Karpas-422 (cell line): ENCODE measurements at regions not wholly inside any gene's neighbourhood (a gene's known extent, or its start where the extent isn't known, plus 50 kb on each side); places are given as distances from the start of the nearest gene placed in this dataset.

Source experiments
- DNase-seq: peaks from one replicate; pipeline ENCODE4 v3.0.0-alpha.2; 2015
- H2AFZ ChIP-seq: fragments of 200-600 bp; sonication (generic); 2 replicates; pipeline ENCODE4 v1.6.1; 2014; ENCODE audit warnings: antibody characterized with exemption, low read length, mixed read lengths
- H3K27ac ChIP-seq: fragments of 200-600 bp; sonication (generic); 2 replicates; pipeline ENCODE4 v1.5.1; 2014; ENCODE audit warnings: mild to moderate bottlenecking, low read length, moderate library complexity
- H3K27me3 ChIP-seq: fragments of 200-600 bp; sonication (generic); 2 replicates; pipeline ENCODE4 v1.6.1; 2014; ENCODE audit warnings: low read length, mixed read lengths
- H3K36me3 ChIP-seq: fragments of 200-600 bp; sonication (generic); 2 replicates; pipeline ENCODE4 v1.6.1; 2014; ENCODE audit warnings: low read length, mixed read lengths; ENCODE audit not compliant: insufficient read depth
- H3K4me1 ChIP-seq: fragments of 200-600 bp; sonication (generic); 2 replicates; pipeline ENCODE4 v1.6.1; 2014; ENCODE audit warnings: mild to moderate bottlenecking, low read length, mixed read lengths
- H3K4me2 ChIP-seq: fragments of 200-600 bp; sonication (generic); 2 replicates; pipeline ENCODE4 v1.6.1; 2014; ENCODE audit warnings: low read length, low read depth, mild to moderate bottlenecking; ENCODE audit not compliant: poor library complexity, severe bottlenecking
- H3K4me3 ChIP-seq: fragments of 200-600 bp; sonication (generic); 2 replicates; pipeline ENCODE4 v1.5.1; 2014; ENCODE audit warnings: mild to moderate bottlenecking, antibody characterized with exemption, low read length, mixed read lengths
- H3K79me2 ChIP-seq: fragments of 200-600 bp; sonication (generic); 2 replicates; pipeline ENCODE4 v1.6.1; 2014; ENCODE audit warnings: mild to moderate bottlenecking, low read length, mixed read lengths
- H3K9ac ChIP-seq: fragments of 200-600 bp; sonication (generic); 2 replicates; pipeline ENCODE4 v1.6.0; 2014; ENCODE audit warnings: low read length
- H3K9me2 ChIP-seq: fragments of 200-600 bp; sonication (generic), shearing (Covaris generic); replicated peaks from 2 replicates; pipeline ENCODE4 v1.6.0; 2014; ENCODE audit warnings: mild to moderate bottlenecking, low read length, moderate library complexity; ENCODE audit not compliant: insufficient read depth
- H3K9me3 ChIP-seq: fragments of 300-700, 200-600 bp; sonication (generic); 2 replicates; pipeline ENCODE4 v1.6.1; 2014; ENCODE audit warnings: low read length, mixed read lengths
- H4K20me1 ChIP-seq: fragments of 200-600 bp; sonication (generic); 2 replicates; pipeline ENCODE4 v1.6.1; 2014; ENCODE audit warnings: mild to moderate bottlenecking, antibody characterized with exemption, low read length, low read depth; ENCODE audit not compliant: insufficient read depth

GRCh38 chr11:122040464-122040863, 75.6 kb downstream of the BLID start:
- H4K20me1 ChIP-seq = no peaks in the 10 kb centered on the region
- no peak overlapping the region for H2AFZ ChIP-seq
- H3K9me2 ChIP-seq = no peaks in the 10 kb centered on the region
- H3K4me3 ChIP-seq = no peak overlapping the region
- H3K4me1 ChIP-seq = no peaks in the 10 kb centered on the region
- H3K27ac ChIP-seq = no peak overlapping the region
- H3K9ac ChIP-seq = no peak overlapping the region
- H3K4me2 ChIP-seq = no peak overlapping the region
- H3K36me3 ChIP-seq = no peaks in the 10 kb centered on the region
- H3K9me3 ChIP-seq = no peaks in the 10 kb centered on the region
- H3K27me3 ChIP-seq = no peaks in the 10 kb centered on the region
- no peaks in the 10 kb centered on the region for H3K79me2 ChIP-seq
- no peak for DNase-seq

GRCh38 chr11:122038543-122038942, 77.5 kb downstream of the BLID start:
- DNase-seq = no peak
- Histone ChIP-seq H3K9ac (no peak overlapping the region), H3K4me3 (no peak overlapping the region), H3K9me3 (no peaks in the 10 kb centered on the region), H3K4me1 (no peaks in the 10 kb centered on the region), H3K4me2 (no peak overlapping the region), H3K36me3 (no peaks in the 10 kb centered on the region), H3K27me3 (no peaks in the 10 kb centered on the region), H2AFZ (no peak overlapping the region), H3K9me2 (no peaks in the 10 kb centered on the region), H4K20me1 (no peaks in the 10 kb centered on the region), H3K79me2 (no peaks in the 10 kb centered on the region), H3K27ac (no peak overlapping the region)

- Histone ChIP-seq H3K9ac (no peak overlapping the region), H3K4me1 (no peaks in the 10 kb centered on the region), H3K4me3 (no peak overlapping the region), H3K36me3 (no peaks in the 10 kb centered on the region), H3K9me3 (no peaks in the 10 kb centered on the region), H3K79me2 (no peaks in the 10 kb centered on the region), H4K20me1 (no peaks in the 10 kb centered on the region), H3K4me2 (no peak overlapping the region), H3K9me2 (no peaks in the 10 kb centered on the region), H3K27me3 (no peaks in the 10 kb centered on the region), H3K27ac (no peak overlapping the region), H2AFZ (no peak overlapping the region)
- DNase-seq = no peak
These were observed 78.1 kb downstream of the BLID start for GRCh38 chr11:122037911-122038310.

- no peak overlapping the region for H3K4me3 ChIP-seq
- H3K4me1 ChIP-seq = no peaks in the 10 kb centered on the region
- no peaks in the 10 kb centered on the region for H3K9me2 ChIP-seq
- no peaks in the 10 kb centered on the region for H3K79me2 ChIP-seq
- no peak overlapping the region for H3K9ac ChIP-seq
- H2AFZ ChIP-seq = no peak overlapping the region
- no peak overlapping the region for H3K4me2 ChIP-seq
- H3K9me3 ChIP-seq = no peaks in the 10 kb centered on the region
- H4K20me1 ChIP-seq = no peaks in the 10 kb centered on the region
- H3K36me3 ChIP-seq = no peaks in the 10 kb centered on the region
- no peak overlapping the region for H3K27ac ChIP-seq
- DNase-seq = no peak
- H3K27me3 ChIP-seq = no peaks in the 10 kb centered on the region
These were observed 79.5 kb downstream of the BLID start for GRCh38 chr11:122036493-122036892.

- no peaks in the 10 kb centered on the region for H3K9me2 ChIP-seq
- H3K27me3 ChIP-seq = no peaks in the 10 kb centered on the region
- H3K79me2 ChIP-seq = no peaks in the 10 kb centered on the region
- no peaks in the 10 kb centered on the region for H4K20me1 ChIP-seq
- no peaks in the 10 kb centered on the region for H3K9me3 ChIP-seq
- H3K27ac ChIP-seq = no peak overlapping the region
- no peak overlapping the region for H2AFZ ChIP-seq
- H3K4me3 ChIP-seq = no peak overlapping the region
- H3K4me1 ChIP-seq = no peaks in the 10 kb centered on the region
- H3K4me2 ChIP-seq = no peak overlapping the region
- no peaks in the 10 kb centered on the region for H3K36me3 ChIP-seq
- no peak for DNase-seq
- H3K9ac ChIP-seq = no peak overlapping the region
These were observed 80.0 kb downstream of the BLID start for GRCh38 chr11:122036018-122036417.

- H3K27ac ChIP-seq = no peak overlapping the region
- no peaks in the 10 kb centered on the region for H3K4me1 ChIP-seq
- no peak overlapping the region for H3K4me3 ChIP-seq
- no peak overlapping the region for H2AFZ ChIP-seq
- no peak overlapping the region for H3K4me2 ChIP-seq
- H3K36me3 ChIP-seq = no peaks in the 10 kb centered on the region
- H3K9me3 ChIP-seq = no peaks in the 10 kb centered on the region
- H4K20me1 ChIP-seq = no peaks in the 10 kb centered on the region
- no peaks in the 10 kb centered on the region for H3K27me3 ChIP-seq
- H3K79me2 ChIP-seq = no peaks in the 10 kb centered on the region
- DNase-seq = no peak
- no peak overlapping the region for H3K9ac ChIP-seq
- H3K9me2 ChIP-seq = no peaks in the 10 kb centered on the region
These were observed 82.4 kb downstream of the BLID start for GRCh38 chr11:122033631-122034030.

GRCh38 chr11:122033193-122033592, 82.8 kb downstream of the BLID start:
- H3K4me3 ChIP-seq = no peak overlapping the region
- H3K4me1 ChIP-seq = no peaks in the 10 kb centered on the region
- no peak overlapping the region for H3K4me2 ChIP-seq
- no peaks in the 10 kb centered on the region for H4K20me1 ChIP-seq
- H3K36me3 ChIP-seq = no peaks in the 10 kb centered on the region
- DNase-seq = no peak
- H3K27me3 ChIP-seq = no peaks in the 10 kb centered on the region
- H3K9ac ChIP-seq = no peak overlapping the region
- H3K27ac ChIP-seq = no peak overlapping the region
- no peak overlapping the region for H2AFZ ChIP-seq
- no peaks in the 10 kb centered on the region for H3K79me2 ChIP-seq
- H3K9me2 ChIP-seq = no peaks in the 10 kb centered on the region
- H3K9me3 ChIP-seq = no peaks in the 10 kb centered on the region

- no peak overlapping the region for H3K4me2 ChIP-seq
- no peaks in the 10 kb centered on the region for H4K20me1 ChIP-seq
- no peaks in the 10 kb centered on the region for H3K4me1 ChIP-seq
- H2AFZ ChIP-seq = no peak overlapping the region
- no peak for DNase-seq
- no peaks in the 10 kb centered on the region for H3K79me2 ChIP-seq
- H3K9me3 ChIP-seq = no peaks in the 10 kb centered on the region
- no peaks in the 10 kb centered on the region for H3K9me2 ChIP-seq
- H3K27me3 ChIP-seq = no peaks in the 10 kb centered on the region
- no peak overlapping the region for H3K9ac ChIP-seq
- no peak overlapping the region for H3K27ac ChIP-seq
- H3K4me3 ChIP-seq = no peak overlapping the region
- no peaks in the 10 kb centered on the region for H3K36me3 ChIP-seq
These were observed 83.7 kb downstream of the BLID start for GRCh38 chr11:122032317-122032716.

GRCh38 chr11:122031813-122032212, 84.2 kb downstream of the BLID start:
- Histone ChIP-seq H3K79me2 (no peaks in the 10 kb centered on the region), H3K27ac (no peak overlapping the region), H3K4me2 (no peak overlapping the region), H3K36me3 (no peaks in the 10 kb centered on the region), H3K9ac (no peak overlapping the region), H3K9me2 (no peaks in the 10 kb centered on the region), H2AFZ (no peak overlapping the region), H3K27me3 (no peaks in the 10 kb centered on the region), H3K4me3 (no peak overlapping the region), H3K4me1 (no peaks in the 10 kb centered on the region), H4K20me1 (no peaks in the 10 kb centered on the region), H3K9me3 (no peaks in the 10 kb centered on the region)
- no peak for DNase-seq
